Naive thymus-derived CD8-positive, alpha-beta T cell (primary cell): ENCODE measurements at regions not wholly inside any gene's neighbourhood (a gene's known extent, or its start where the extent isn't known, plus 50 kb on each side); places are given as distances from the start of the nearest gene placed in this dataset.

Source experiments
- ATAC-seq, 2 donors: fragments of 150-1000 bp; cut with Tn5 transposase in 1 of 2; sonication (Bioruptor Pico), chemical (Tn5 transposase) in 1 of 2; 1 replicate in 1 of 2; 2 replicates in 1 of 2; pipeline ENCODE4 v1.10.0; 2021; ENCODE audit warnings: mild to moderate bottlenecking in 2 of 2, moderate library complexity in 2 of 2
- POLR2A ChIA-PET: fragments of 350-600 bp; sonication (Branson Sonifier 250); formaldehyde crosslinking; loops from one replicate; lab custom pipeline; 2021; ENCODE audit warnings: antibody characterized with exemption; lab: Charles Lee
- DNase-seq, 10 donors: peaks; one replicate each; pipeline versions ENCODE4 v3.0.0 to v3.0.0-alpha.2; 2020 to 2022
- H3K27ac Mint-ChIP-seq, 10 donors: one replicate each; pipeline ENCODE4 v1.8.0; 2020 to 2022; ENCODE audit warnings: mild to moderate bottlenecking in 10 of 10, mixed read lengths in 10 of 10, moderate library complexity in 4 of 10, inconsistent platforms in 1 of 10
- H3K27me3 Mint-ChIP-seq, 5 donors: one replicate each; pipeline ENCODE4 v1.8.0; 2021 to 2022; ENCODE audit warnings: mixed read lengths in 5 of 5
- H3K36me3 Mint-ChIP-seq, 3 donors: one replicate each; pipeline ENCODE4 v1.8.0; 2020 to 2022; ENCODE audit warnings: mixed read lengths in 3 of 3, mild to moderate bottlenecking in 2 of 3, inconsistent platforms in 1 of 3
- H3K4me1 Mint-ChIP-seq, 4 donors: one replicate each; pipeline ENCODE4 v1.8.0; 2021 to 2022; ENCODE audit warnings: mixed read lengths in 4 of 4
- H3K4me3 Mint-ChIP-seq, 10 donors: one replicate each; pipeline ENCODE4 v1.8.0; 2020 to 2022; ENCODE audit warnings: mild to moderate bottlenecking in 10 of 10, mixed read lengths in 10 of 10, moderate library complexity in 6 of 10, inconsistent platforms in 1 of 10
- H3K9me3 Mint-ChIP-seq, 9 donors: one replicate each; pipeline ENCODE4 v1.8.0; 2020 to 2022; ENCODE audit warnings: mixed read lengths in 9 of 9, mild to moderate bottlenecking in 3 of 9, inconsistent platforms in 1 of 9, moderate library complexity in 1 of 9

GRCh38 chr20:56798634-56799033 lies 169.5 kb downstream of the TFAP2C start:
- H3K36me3 Mint-ChIP-seq = no peaks in the 10 kb centered on the region
- POLR2A ChIA-PET = no interaction called here
- ATAC-seq (no peak), DNase-seq (no peak)
- peaks cover 3 to 17% (median 5%) of the 10 kb centered on the region in 9 donors for H3K9me3 Mint-ChIP-seq
- peaks cover 6 to 39% (median 17%) of the 10 kb centered on the region in 5 donors for H3K27me3 Mint-ChIP-seq
- no peak overlapping the region for H3K27ac Mint-ChIP-seq
- no peak overlapping the region for H3K4me3 Mint-ChIP-seq
- H3K4me1 Mint-ChIP-seq = no peaks in the 10 kb centered on the region

GRCh38 chr20:56799187-56799586 lies 170.1 kb downstream of the TFAP2C start:
- peaks cover 5 to 34% (median 15%) of the 10 kb centered on the region in 5 donors for H3K27me3 Mint-ChIP-seq
- H3K4me1 Mint-ChIP-seq = no peaks in the 10 kb centered on the region
- H3K4me3 Mint-ChIP-seq = no peak overlapping the region
- no peaks in the 10 kb centered on the region for H3K36me3 Mint-ChIP-seq
- ATAC-seq (no peak), DNase-seq (no peak)
- H3K9me3 Mint-ChIP-seq = peaks cover 3 to 17% (median 6%) of the 10 kb centered on the region in 9 donors
- POLR2A ChIA-PET = no interaction called here
- no peak overlapping the region for H3K27ac Mint-ChIP-seq

- peaks cover 3 to 30% (median 13%) of the 10 kb centered on the region in 5 donors for H3K27me3 Mint-ChIP-seq
- H3K27ac Mint-ChIP-seq = no peak overlapping the region
- H3K4me3 Mint-ChIP-seq = no peak overlapping the region
- peaks cover 3 to 17% (median 8%) of the 10 kb centered on the region in 9 donors for H3K9me3 Mint-ChIP-seq
- DNase-seq = no peak
- POLR2A ChIA-PET = no interaction called here
- no peaks in the 10 kb centered on the region for H3K36me3 Mint-ChIP-seq
- no peaks in the 10 kb centered on the region for H3K4me1 Mint-ChIP-seq
- ATAC-seq = no peak
Measured at GRCh38 chr20:56800088-56800487, 171.0 kb downstream of the TFAP2C start.

GRCh38 chr20:56801971-56802755 lies 173.1 kb downstream of the TFAP2C start:
- Mint-ChIP-seq H3K36me3 (no peaks in the 10 kb centered on the region), H3K4me3 (no peak overlapping the region), H3K4me1 (no peaks in the 10 kb centered on the region), H3K27me3 (peaks cover 2 to 25% (median 8%) of the 10 kb centered on the region in 5 donors), H3K9me3 (peaks cover 3 to 17% (median 5%) of the 10 kb centered on the region in 9 donors), H3K27ac (no peak overlapping the region)
- POLR2A ChIA-PET = no interaction called here
- no peak for DNase-seq
- no peak for ATAC-seq

GRCh38 chr20:56802805-56803204 lies 173.7 kb downstream of the TFAP2C start:
- DNase-seq = no peak
- peaks cover 3 to 16% (median 8%) of the 10 kb centered on the region in 9 donors for H3K9me3 Mint-ChIP-seq
- H3K27me3 Mint-ChIP-seq = peaks cover 6 to 29% (median 13%) of the 10 kb centered on the region in 5 donors
- ATAC-seq = no peak
- H3K4me1 Mint-ChIP-seq = no peaks in the 10 kb centered on the region
- POLR2A ChIA-PET = no interaction called here
- no peak overlapping the region for H3K27ac Mint-ChIP-seq
- no peaks in the 10 kb centered on the region for H3K36me3 Mint-ChIP-seq
- no peak overlapping the region for H3K4me3 Mint-ChIP-seq

GRCh38 chr20:56805313-56805712 lies 176.2 kb downstream of the TFAP2C start:
- Mint-ChIP-seq H3K4me1 (no peaks in the 10 kb centered on the region), H3K9me3 (peaks cover 0 to 3% (median 0%) of the 10 kb centered on the region in 9 donors), H3K36me3 (no peaks in the 10 kb centered on the region), H3K27me3 (peaks cover 11 to 30% (median 17%) of the 10 kb centered on the region in 5 donors), H3K27ac (no peak overlapping the region), H3K4me3 (no peak overlapping the region)
- no peak for DNase-seq
- POLR2A ChIA-PET = no interaction called here
- no peak for ATAC-seq

GRCh38 chr20:56805966-56806365 lies 176.9 kb downstream of the TFAP2C start:
- H3K4me1 Mint-ChIP-seq = no peaks in the 10 kb centered on the region
- no peak overlapping the region for H3K4me3 Mint-ChIP-seq
- no peaks in the 10 kb centered on the region for H3K36me3 Mint-ChIP-seq
- POLR2A ChIA-PET = no interaction called here
- H3K27me3 Mint-ChIP-seq = peaks cover 11 to 26% (median 18%) of the 10 kb centered on the region in 5 donors
- no peak for ATAC-seq
- peaks cover 0 to 6% (median 0%) of the 10 kb centered on the region in 9 donors for H3K9me3 Mint-ChIP-seq
- DNase-seq = no peak
- H3K27ac Mint-ChIP-seq = no peak overlapping the region

- no peaks in the 10 kb centered on the region for H3K36me3 Mint-ChIP-seq
- no peak overlapping the region for H3K4me3 Mint-ChIP-seq
- ATAC-seq (no peak), DNase-seq (no peak)
- peaks cover 0 to 6% (median 0%) of the 10 kb centered on the region in 9 donors for H3K9me3 Mint-ChIP-seq
- POLR2A ChIA-PET = no interaction called here
- no peaks in the 10 kb centered on the region for H3K4me1 Mint-ChIP-seq
- H3K27me3 Mint-ChIP-seq = peaks cover 11 to 31% (median 20%) of the 10 kb centered on the region in 5 donors
- H3K27ac Mint-ChIP-seq = peak overlapping the region in 1 of 10 donors; percentile 31
Measured at GRCh38 chr20:56806952-56807517, 177.9 kb downstream of the TFAP2C start.

GRCh38 chr20:56808117-56808725 lies 179.1 kb downstream of the TFAP2C start:
- Mint-ChIP-seq H3K36me3 (no peaks in the 10 kb centered on the region), H3K4me3 (no peak overlapping the region), H3K27me3 (peaks cover 11 to 31% (median 20%) of the 10 kb centered on the region in 5 donors), H3K27ac (no peak overlapping the region), H3K4me1 (no peaks in the 10 kb centered on the region), H3K9me3 (peaks cover 0 to 6% (median 3%) of the 10 kb centered on the region in 9 donors)
- POLR2A ChIA-PET = no interaction called here
- ATAC-seq (no peak), DNase-seq (no peak)

GRCh38 chr20:56808732-56809131 lies 179.6 kb downstream of the TFAP2C start:
- H3K36me3 Mint-ChIP-seq = no peaks in the 10 kb centered on the region
- H3K27ac Mint-ChIP-seq = no peak overlapping the region
- H3K9me3 Mint-ChIP-seq = peaks cover 0 to 6% (median 3%) of the 10 kb centered on the region in 9 donors
- POLR2A ChIA-PET = no interaction called here
- DNase-seq (no peak), ATAC-seq (no peak)
- H3K4me3 Mint-ChIP-seq = no peak overlapping the region
- no peaks in the 10 kb centered on the region for H3K4me1 Mint-ChIP-seq
- H3K27me3 Mint-ChIP-seq = peaks cover 11 to 31% (median 20%) of the 10 kb centered on the region in 5 donors

GRCh38 chr20:56809668-56810067 lies 180.6 kb downstream of the TFAP2C start:
- Mint-ChIP-seq H3K36me3 (no peaks in the 10 kb centered on the region), H3K9me3 (peaks cover 0 to 6% (median 3%) of the 10 kb centered on the region in 9 donors), H3K4me1 (no peaks in the 10 kb centered on the region), H3K27me3 (peaks cover 11 to 31% (median 22%) of the 10 kb centered on the region in 5 donors), H3K4me3 (no peak overlapping the region), H3K27ac (no peak overlapping the region)
- POLR2A ChIA-PET = no interaction called here
- DNase-seq (no peak), ATAC-seq (no peak)

- H3K36me3 Mint-ChIP-seq = no peaks in the 10 kb centered on the region
- peaks cover 0 to 6% (median 3%) of the 10 kb centered on the region in 9 donors for H3K9me3 Mint-ChIP-seq
- POLR2A ChIA-PET = no interaction called here
- H3K4me3 Mint-ChIP-seq = no peak overlapping the region
- H3K4me1 Mint-ChIP-seq = no peaks in the 10 kb centered on the region
- H3K27ac Mint-ChIP-seq = peak overlapping the region in 1 of 10 donors; percentile 32
- H3K27me3 Mint-ChIP-seq = peaks cover 11 to 31% (median 22%) of the 10 kb centered on the region in 5 donors
- no peak for DNase-seq
- no peak for ATAC-seq
Measured at GRCh38 chr20:56810141-56810540, 181.0 kb downstream of the TFAP2C start.

- peaks cover 0 to 17% (median 8%) of the 10 kb centered on the region in 9 donors for H3K9me3 Mint-ChIP-seq
- H3K27ac Mint-ChIP-seq = peak overlapping the region in 1 of 10 donors; percentile 19
- no peak overlapping the region for H3K4me3 Mint-ChIP-seq
- H3K4me1 Mint-ChIP-seq = no peaks in the 10 kb centered on the region
- H3K36me3 Mint-ChIP-seq = no peaks in the 10 kb centered on the region
- POLR2A ChIA-PET = no interaction called here
- no peak for ATAC-seq
- H3K27me3 Mint-ChIP-seq = peaks cover 4 to 22% (median 16%) of the 10 kb centered on the region in 5 donors
- DNase-seq = no peak
Measured at GRCh38 chr20:56815796-56816195, 186.7 kb downstream of the TFAP2C start.
